Neural cell (in vitro differentiated cells): ENCODE measurements at regions not wholly inside any gene's neighbourhood (a gene's known extent, or its start where the extent isn't known, plus 50 kb on each side); places are given as distances from the start of the nearest gene placed in this dataset.

Source experiments
- MXI1 ChIP-seq: fragments of 450-650 bp; conservative IDR thresholded peaks from 2 replicates; pipeline ENCODE4 v1.6.1; 2014; ENCODE audit warnings: antibody characterized with exemption, mild to moderate bottlenecking; ENCODE audit not compliant: poor library complexity, severe bottlenecking
- POLR2AphosphoS5 ChIP-seq: IDR thresholded peaks from 2 replicates; pipeline ENCODE4 v1.6.1; 2012
- RAD21 ChIP-seq: fragments of 450-650 bp; conservative IDR thresholded peaks from 2 replicates; pipeline ENCODE4 v1.6.1; 2014; ENCODE audit warnings: antibody characterized with exemption, mild to moderate bottlenecking, moderate library complexity
- REST ChIP-seq: IDR thresholded peaks from 2 replicates; pipeline ENCODE4 v1.6.1; 2012; ENCODE audit warnings: borderline replicate concordance
- SMC3 ChIP-seq: fragments of 450-650 bp; conservative IDR thresholded peaks from 2 replicates; pipeline ENCODE4 v1.6.1; 2014; ENCODE audit warnings: antibody characterized with exemption, mild to moderate bottlenecking, moderate library complexity; ENCODE audit not compliant: poor library complexity
- TF ChIP-seq, protein P1 (sequence below): fragments of 450-650 bp; IDR thresholded peaks from 2 replicates; pipeline ENCODE4 v1.5.1; 2014; ENCODE audit warnings: antibody characterized with exemption, mild to moderate bottlenecking, moderate library complexity; ENCODE audit not compliant: poor library complexity, severe bottlenecking

- TF ChIP-seq, protein P1, sequence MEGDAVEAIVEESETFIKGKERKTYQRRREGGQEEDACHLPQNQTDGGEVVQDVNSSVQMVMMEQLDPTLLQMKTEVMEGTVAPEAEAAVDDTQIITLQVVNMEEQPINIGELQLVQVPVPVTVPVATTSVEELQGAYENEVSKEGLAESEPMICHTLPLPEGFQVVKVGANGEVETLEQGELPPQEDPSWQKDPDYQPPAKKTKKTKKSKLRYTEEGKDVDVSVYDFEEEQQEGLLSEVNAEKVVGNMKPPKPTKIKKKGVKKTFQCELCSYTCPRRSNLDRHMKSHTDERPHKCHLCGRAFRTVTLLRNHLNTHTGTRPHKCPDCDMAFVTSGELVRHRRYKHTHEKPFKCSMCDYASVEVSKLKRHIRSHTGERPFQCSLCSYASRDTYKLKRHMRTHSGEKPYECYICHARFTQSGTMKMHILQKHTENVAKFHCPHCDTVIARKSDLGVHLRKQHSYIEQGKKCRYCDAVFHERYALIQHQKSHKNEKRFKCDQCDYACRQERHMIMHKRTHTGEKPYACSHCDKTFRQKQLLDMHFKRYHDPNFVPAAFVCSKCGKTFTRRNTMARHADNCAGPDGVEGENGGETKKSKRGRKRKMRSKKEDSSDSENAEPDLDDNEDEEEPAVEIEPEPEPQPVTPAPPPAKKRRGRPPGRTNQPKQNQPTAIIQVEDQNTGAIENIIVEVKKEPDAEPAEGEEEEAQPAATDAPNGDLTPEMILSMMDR, result no peak
- no peak for TF ChIP-seq REST
- no peak for TF ChIP-seq RAD21
- no peak for TF ChIP-seq SMC3
- TF ChIP-seq MXI1, result no peak
- no peak for TF ChIP-seq POLR2AphosphoS5
Measured at GRCh38 chr13:91127995-91128394, 219.5 kb upstream of the MIR17HG start.
